GM21367 (cell line): ENCODE measurements at regions not wholly inside any gene's neighbourhood (a gene's known extent, or its start where the extent isn't known, plus 50 kb on each side); places are given as distances from the start of the nearest gene placed in this dataset.

ENCODE experiments used
- ATAC-seq: cut with Tn5 transposase; IDR thresholded peaks from one replicate; pipeline ENCODE4 v1.9.1; 2021; ENCODE audit not compliant: unreplicated experiment

- no peak for ATAC-seq
Measured at GRCh38 chr10:63707254-63707910, 186.2 kb downstream of the REEP3 start.

- no peak for ATAC-seq
Measured at GRCh38 chr10:63708421-63708820, 187.2 kb downstream of the REEP3 start.

GRCh38 chr10:63710703-63711102, 189.5 kb downstream of the REEP3 start:
- no peak for ATAC-seq

- ATAC-seq: no peak
Measured at GRCh38 chr10:63711361-63711760, 190.2 kb downstream of the REEP3 start.

- no peak for ATAC-seq
Measured at GRCh38 chr10:63711867-63712716, 190.9 kb downstream of the REEP3 start.

- no peak for ATAC-seq
Measured at GRCh38 chr10:63712717-63713115, 191.5 kb downstream of the REEP3 start.

- ATAC-seq: no peak
Measured at GRCh38 chr10:63713191-63714144, 192.3 kb downstream of the REEP3 start.

GRCh38 chr10:63716016-63716580, 194.9 kb downstream of the REEP3 start:
- ATAC-seq: no peak

GRCh38 chr10:63717027-63717715, 196.0 kb downstream of the REEP3 start:
- no peak for ATAC-seq

GRCh38 chr10:63718006-63718405, 196.8 kb downstream of the REEP3 start:
- ATAC-seq: no peak

- no peak for ATAC-seq
Measured at GRCh38 chr10:63718421-63718820, 197.2 kb downstream of the REEP3 start.

GRCh38 chr10:63719226-63719856, 198.1 kb downstream of the REEP3 start:
- no peak for ATAC-seq

- ATAC-seq: peak; percentile 52
Measured at GRCh38 chr10:63720072-63720537, 198.9 kb downstream of the REEP3 start.

GRCh38 chr10:63720676-63721075, 199.5 kb downstream of the REEP3 start:
- ATAC-seq: peak; percentile 38

GRCh38 chr10:63722537-63722936, 201.3 kb downstream of the REEP3 start:
- ATAC-seq: no peak

GRCh38 chr10:63723320-63723719, 202.1 kb downstream of the REEP3 start:
- no peak for ATAC-seq

- no peak for ATAC-seq
Measured at GRCh38 chr10:63723741-63724140, 202.5 kb downstream of the REEP3 start.

- no peak for ATAC-seq
Measured at GRCh38 chr10:63724922-63725321, 203.7 kb downstream of the REEP3 start.

GRCh38 chr10:63726867-63727266, 205.7 kb downstream of the REEP3 start:
- no peak for ATAC-seq

GRCh38 chr10:63727636-63728035, 206.4 kb downstream of the REEP3 start:
- ATAC-seq: no peak
